Keratinocyte (primary cell): ENCODE measurements at regions not wholly inside any gene's neighbourhood (a gene's known extent, or its start where the extent isn't known, plus 50 kb on each side); places are given as distances from the start of the nearest gene placed in this dataset.

Source experiments
- CTCF ChIP-seq, 3 experiments: IDR thresholded peaks in 1 of 3; conservative IDR thresholded peaks in 1 of 3; optimal IDR thresholded peaks in 1 of 3; 2 replicates in 2 of 3; 3 replicates in 1 of 3; pipeline versions ENCODE3 to v1.5.1; 2011; ENCODE audit warnings: low read length in 3 of 3, mild to moderate bottlenecking in 3 of 3, moderate library complexity in 2 of 3, control low read depth in 1 of 3, inconsistent platforms in 1 of 3; ENCODE audit not compliant: insufficient read depth in 2 of 3; ENCODE audit errors: extremely low read depth in 1 of 3
- EZH2 ChIP-seq: IDR thresholded peaks from one replicate; pipeline ENCODE4 v1.6.1; 2012; ENCODE audit warnings: inconsistent platforms, mild to moderate bottlenecking, low read length, moderate library complexity

GRCh38 chr18:26677957-26678356, 129.6 kb upstream of the KCTD1 start:
- no peak for TF ChIP-seq CTCF (optimal IDR thresholded peaks at IDR 0.05 in 1 of 3, IDR thresholded peaks at IDR 0.05 in 1 of 3, conservative IDR thresholded peaks at IDR 0.05 in 1 of 3; ENCODE audit: extremely low read depth in 1 of 3, insufficient read depth in 2 of 3, low read length in 3 of 3)
- TF ChIP-seq EZH2, result no peak
